Parathyroid adenoma (tissue), 2 donors: ENCODE measurements at regions not wholly inside any gene's neighbourhood (a gene's known extent, or its start where the extent isn't known, plus 50 kb on each side); places are given as distances from the start of the nearest gene placed in this dataset.

Source experiments
- H2AFZ ChIP-seq: fragments of 300-600 bp; sonication (generic); one replicate; pipeline ENCODE4 v1.7.0; 2017; ENCODE audit warnings: antibody characterized with exemption, mild to moderate bottlenecking
- H3K27ac ChIP-seq: fragments of 300-600 bp; sonication (generic); one replicate; pipeline ENCODE4 v1.7.0; 2017
- H3K27me3 ChIP-seq: fragments of 300-600 bp; sonication (generic); one replicate; pipeline ENCODE4 v1.7.0; 2017; ENCODE audit warnings: low read length; ENCODE audit not compliant: control insufficient read depth, insufficient read depth
- H3K36me3 ChIP-seq: fragments of 300-600 bp; sonication (generic); one replicate; pipeline ENCODE4 v1.7.0; 2017; ENCODE audit warnings: low read length; ENCODE audit not compliant: control insufficient read depth, insufficient read depth
- H3K4me1 ChIP-seq: fragments of 300-600 bp; sonication (generic); one replicate; pipeline ENCODE4 v1.7.0; 2017; ENCODE audit warnings: control low read depth
- H3K4me2 ChIP-seq: fragments of 300-600 bp; sonication (generic); one replicate; pipeline ENCODE4 v1.7.0; 2017; ENCODE audit warnings: low read length
- H3K4me3 ChIP-seq: fragments of 300-600 bp; sonication (generic); one replicate; pipeline ENCODE4 v1.7.0; 2017; ENCODE audit warnings: low read depth, low read length
- H3K79me2 ChIP-seq: fragments of 300-600 bp; sonication (generic); one replicate; pipeline ENCODE4 v1.7.0; 2017; ENCODE audit warnings: control low read depth
- H3K9ac ChIP-seq: fragments of 300-600 bp; sonication (generic); one replicate; pipeline ENCODE4 v1.7.0; 2017; ENCODE audit warnings: mild to moderate bottlenecking
- H3K9me3 ChIP-seq: fragments of 300-600 bp; sonication (generic); one replicate; pipeline ENCODE4 v1.7.0; 2017; ENCODE audit warnings: low read length; ENCODE audit not compliant: control insufficient read depth
- TF ChIP-seq, protein P1 (sequence below): fragments of 300-600 bp; sonication (generic); IDR thresholded peaks from one replicate; pipeline ENCODE4 v1.7.0; 2017; ENCODE audit warnings: antibody characterized with exemption, mild to moderate bottlenecking
- donor health status: primary hyperparathyroidism.

DNA sequence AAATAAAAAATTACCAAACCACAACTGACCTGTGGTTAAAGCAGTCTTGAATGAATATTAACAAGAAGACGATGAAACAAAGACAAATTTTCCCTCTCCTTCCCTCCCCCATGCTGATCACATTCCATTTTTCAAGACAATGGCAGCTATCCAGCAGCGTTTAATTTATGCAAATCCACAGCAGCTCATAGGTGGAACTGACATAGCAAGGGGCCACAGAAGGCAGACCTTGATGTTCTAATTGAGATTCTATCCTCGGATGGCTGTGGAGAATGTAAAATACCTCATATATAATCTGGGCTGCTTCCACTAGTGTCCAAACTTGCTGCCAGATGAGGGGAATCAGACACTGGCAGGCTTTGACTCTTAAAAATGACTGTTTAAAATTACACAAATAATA, 211.5 kb downstream of the CHRDL1 start:
- Histone ChIP-seq H3K4me2 (no peak overlapping the region), H3K27me3 (no peaks in the 10 kb centered on the region), H3K9ac (no peak overlapping the region), H3K79me2 (no peaks in the 10 kb centered on the region), H3K4me1 (no peaks in the 10 kb centered on the region), H3K27ac (no peak overlapping the region), H3K36me3 (no peaks in the 10 kb centered on the region), H3K4me3 (no peak overlapping the region), H3K9me3 (no peaks in the 10 kb centered on the region), H2AFZ (no peak overlapping the region)
- TF ChIP-seq, protein P1, sequence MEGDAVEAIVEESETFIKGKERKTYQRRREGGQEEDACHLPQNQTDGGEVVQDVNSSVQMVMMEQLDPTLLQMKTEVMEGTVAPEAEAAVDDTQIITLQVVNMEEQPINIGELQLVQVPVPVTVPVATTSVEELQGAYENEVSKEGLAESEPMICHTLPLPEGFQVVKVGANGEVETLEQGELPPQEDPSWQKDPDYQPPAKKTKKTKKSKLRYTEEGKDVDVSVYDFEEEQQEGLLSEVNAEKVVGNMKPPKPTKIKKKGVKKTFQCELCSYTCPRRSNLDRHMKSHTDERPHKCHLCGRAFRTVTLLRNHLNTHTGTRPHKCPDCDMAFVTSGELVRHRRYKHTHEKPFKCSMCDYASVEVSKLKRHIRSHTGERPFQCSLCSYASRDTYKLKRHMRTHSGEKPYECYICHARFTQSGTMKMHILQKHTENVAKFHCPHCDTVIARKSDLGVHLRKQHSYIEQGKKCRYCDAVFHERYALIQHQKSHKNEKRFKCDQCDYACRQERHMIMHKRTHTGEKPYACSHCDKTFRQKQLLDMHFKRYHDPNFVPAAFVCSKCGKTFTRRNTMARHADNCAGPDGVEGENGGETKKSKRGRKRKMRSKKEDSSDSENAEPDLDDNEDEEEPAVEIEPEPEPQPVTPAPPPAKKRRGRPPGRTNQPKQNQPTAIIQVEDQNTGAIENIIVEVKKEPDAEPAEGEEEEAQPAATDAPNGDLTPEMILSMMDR = no peak

DNA sequence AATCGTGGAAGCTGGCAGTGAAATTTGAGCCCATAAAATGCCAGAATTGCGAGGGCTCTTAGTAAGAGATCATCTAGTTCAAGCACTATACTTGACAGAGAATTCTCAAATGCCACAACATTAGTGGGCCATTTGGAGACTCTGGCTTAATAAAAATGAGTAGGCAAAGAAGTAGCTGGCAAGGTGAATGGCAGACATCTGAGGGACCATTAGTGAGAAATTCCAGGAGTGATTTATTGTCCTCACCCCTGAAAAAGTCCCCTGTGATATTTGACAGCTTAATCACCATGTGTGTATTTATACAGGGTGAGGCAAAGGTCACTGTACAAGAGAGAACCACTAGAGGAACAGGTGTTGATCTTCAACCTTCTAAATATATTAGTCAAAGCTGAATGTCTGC, 207.5 kb downstream of the CHRDL1 start:
- Histone ChIP-seq H3K9me3 (no peaks in the 10 kb centered on the region), H3K4me3 (no peak overlapping the region), H3K9ac (no peak overlapping the region), H3K79me2 (no peaks in the 10 kb centered on the region), H3K27me3 (no peaks in the 10 kb centered on the region), H3K27ac (no peak overlapping the region), H3K4me2 (no peak overlapping the region), H3K4me1 (no peaks in the 10 kb centered on the region), H2AFZ (no peak overlapping the region), H3K36me3 (no peaks in the 10 kb centered on the region)
- TF ChIP-seq, protein P1 = no peak

DNA sequence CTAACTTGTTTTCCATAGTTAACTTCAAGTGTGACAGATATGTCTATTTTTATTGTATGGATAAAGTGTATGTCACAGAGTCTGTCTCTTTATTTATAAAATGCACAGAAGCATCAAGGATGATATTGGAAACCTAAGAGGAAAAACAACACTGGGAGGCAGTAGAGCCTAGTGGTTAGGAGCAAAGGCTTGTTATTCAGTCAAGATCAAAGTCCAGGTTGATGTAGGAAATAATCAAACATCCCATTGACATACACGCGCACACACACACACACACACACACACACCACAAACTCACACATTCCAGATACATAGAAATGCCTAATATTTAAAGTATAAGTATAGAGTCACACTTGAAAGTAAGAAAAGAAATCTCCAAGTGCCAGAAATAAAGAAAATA, 206.8 kb downstream of the CHRDL1 start:
- Histone ChIP-seq H3K27ac (no peak overlapping the region), H3K4me1 (no peaks in the 10 kb centered on the region), H2AFZ (no peak overlapping the region), H3K9ac (no peak overlapping the region), H3K9me3 (no peaks in the 10 kb centered on the region), H3K79me2 (no peaks in the 10 kb centered on the region), H3K27me3 (no peaks in the 10 kb centered on the region), H3K4me2 (no peak overlapping the region), H3K4me3 (no peak overlapping the region), H3K36me3 (no peaks in the 10 kb centered on the region)
- TF ChIP-seq, protein P1 = no peak

DNA sequence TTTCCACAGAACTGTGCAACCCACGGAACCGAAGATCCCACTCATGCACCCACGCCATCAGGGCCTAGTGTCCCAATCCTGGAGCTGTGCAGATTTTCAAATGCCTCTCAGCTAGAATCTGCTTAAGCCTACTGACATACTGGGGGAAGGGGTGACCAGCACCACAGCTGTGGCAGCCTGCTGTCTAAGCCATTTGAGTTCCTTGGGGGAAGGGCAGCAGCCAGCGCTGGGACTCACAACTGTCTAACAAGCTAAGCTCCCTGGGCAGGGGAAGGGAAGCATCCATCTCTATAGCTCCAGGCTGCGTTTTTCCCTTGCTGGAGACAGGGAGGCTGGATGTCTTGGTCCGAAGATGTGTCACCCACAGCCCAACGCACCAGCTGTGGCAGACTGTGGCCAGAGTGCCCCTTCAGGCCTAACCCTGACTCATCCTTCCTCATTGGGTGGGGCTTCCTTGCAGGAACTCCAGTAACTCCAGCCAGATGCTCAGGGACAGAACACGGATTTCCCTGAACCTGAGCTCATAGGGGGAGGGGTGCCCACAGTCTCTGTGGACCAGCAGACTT, 194.8 kb downstream of the CHRDL1 start:
- no peaks in the 10 kb centered on the region for H3K4me1 ChIP-seq
- H3K4me2 ChIP-seq = no peak overlapping the region
- no peak overlapping the region for H3K4me3 ChIP-seq
- H3K27me3 ChIP-seq = no peaks in the 10 kb centered on the region
- H3K9ac ChIP-seq = no peak overlapping the region
- no peak overlapping the region for H3K27ac ChIP-seq
- no peaks in the 10 kb centered on the region for H3K9me3 ChIP-seq
- TF ChIP-seq, protein P1 = no peak
- H3K36me3 ChIP-seq = no peaks in the 10 kb centered on the region
- H3K79me2 ChIP-seq = no peaks in the 10 kb centered on the region
- no peak overlapping the region for H2AFZ ChIP-seq

DNA sequence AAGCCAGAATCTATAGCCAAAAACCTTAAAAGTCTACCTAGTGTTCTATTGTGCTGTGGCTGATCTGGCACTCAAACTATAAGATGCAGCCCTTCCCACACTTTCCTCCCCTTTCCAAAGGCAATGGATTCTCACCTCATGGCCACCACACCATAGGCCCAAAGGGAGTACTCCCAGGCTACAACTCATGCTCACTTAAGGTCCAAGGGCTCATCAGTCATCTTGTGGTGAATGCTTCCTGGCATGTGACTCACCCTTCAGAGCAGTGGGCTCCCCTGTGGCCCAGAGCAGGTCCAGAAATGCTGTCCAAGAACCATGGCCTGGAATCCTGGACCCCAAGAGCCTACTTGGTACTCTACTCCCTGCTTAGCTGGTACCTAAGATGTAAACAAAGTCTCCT, 181.0 kb downstream of the CHRDL1 start:
- Histone ChIP-seq H3K4me2 (no peak overlapping the region), H3K36me3 (no peaks in the 10 kb centered on the region), H3K9ac (no peak overlapping the region), H3K9me3 (no peaks in the 10 kb centered on the region), H3K27me3 (no peaks in the 10 kb centered on the region), H3K4me1 (no peaks in the 10 kb centered on the region), H2AFZ (no peak overlapping the region), H3K79me2 (no peaks in the 10 kb centered on the region), H3K27ac (no peak overlapping the region), H3K4me3 (no peak overlapping the region)
- TF ChIP-seq, protein P1 = no peak
